ENCODE measurements at regions not wholly inside any gene's neighbourhood (a gene's known extent, or its start where the extent isn't known, plus 50 kb on each side); places are given as distances from the start of the nearest gene placed in this dataset.

DNA sequence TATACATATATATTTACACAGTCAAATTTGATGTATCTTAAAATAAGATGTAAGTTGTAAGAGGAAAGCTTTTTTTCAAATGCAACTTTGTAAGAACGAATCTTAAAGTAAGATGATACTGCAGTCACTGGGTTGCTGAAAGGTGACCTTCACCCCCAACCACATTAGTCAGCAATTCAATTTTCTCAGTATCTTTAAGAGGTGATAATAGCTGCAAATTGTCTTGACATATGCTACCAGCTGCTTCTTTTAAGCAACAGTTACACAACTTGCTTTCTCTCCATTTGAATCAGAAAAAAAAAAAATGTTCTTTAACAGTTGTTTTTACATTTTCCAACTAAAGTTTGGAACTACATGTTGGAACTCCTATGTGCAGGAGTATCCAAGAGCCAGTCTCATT is 246.6 kb upstream of the CCNG1 start:
- TF ChIP-seq CBX8 (IDR thresholded peaks at IDR 0.05) (no peak), PHF8 (IDR thresholded peaks at IDR 0.05; ENCODE audit: borderline replicate concordance, low read depth) (no peak), EHMT2 (IDR thresholded peaks at IDR 0.05; ENCODE audit: low read depth) (no peak), CHD2 (IDR thresholded peaks at IDR 0.05; ENCODE audit: low read length, partially characterized antibody) (no peak), NFE2L2 (conservative IDR thresholded peaks at IDR 0.05; ENCODE audit: low read length) (no peak), HOXB13 (CRISPR knock-in tag; IDR thresholded peaks at IDR 0.05; ENCODE audit: low read depth) (no peak), JUNB (IDR thresholded peaks at IDR 0.05) (no peak), RNF2 (IDR thresholded peaks at IDR 0.05; ENCODE audit: borderline replicate concordance, low read depth) (no peak), MYC (IDR thresholded peaks at IDR 0.05; ENCODE audit: borderline replicate concordance, low read length) (no peak), FOSB (CRISPR knock-in tag; IDR thresholded peaks at IDR 0.05) (no peak), ZFP36 (IDR thresholded peaks at IDR 0.05; ENCODE audit: borderline replicate concordance, partially characterized antibody) (no peak), KDM1A (IDR thresholded peaks at IDR 0.05; ENCODE audit: low read depth) (no peak), RAD21 (conservative IDR thresholded peaks at IDR 0.05 in 1 of 2, IDR thresholded peaks at IDR 0.05 in 1 of 2) (no peak), RFX5 (IDR thresholded peaks at IDR 0.05) (no peak), CBX2 (IDR thresholded peaks at IDR 0.05; ENCODE audit: borderline replicate concordance, low read depth) (no peak)
- TF ChIP-seq, protein P1, sequence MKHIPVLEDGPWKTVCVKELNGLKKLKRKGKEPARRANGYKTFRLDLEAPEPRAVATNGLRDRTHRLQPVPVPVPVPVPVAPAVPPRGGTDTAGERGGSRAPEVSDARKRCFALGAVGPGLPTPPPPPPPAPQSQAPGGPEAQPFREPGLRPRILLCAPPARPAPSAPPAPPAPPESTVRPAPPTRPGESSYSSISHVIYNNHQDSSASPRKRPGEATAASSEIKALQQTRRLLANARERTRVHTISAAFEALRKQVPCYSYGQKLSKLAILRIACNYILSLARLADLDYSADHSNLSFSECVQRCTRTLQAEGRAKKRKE (CRISPR knock-in tag; IDR thresholded peaks at IDR 0.05; ENCODE audit: low read depth): no peak
- no peak for DNase-seq (ENCODE audit: low read depth in 1 of 2, low spot score in 1 of 2)
- H3K9me3 ChIP-seq: no peaks in the 10 kb centered on the region
- no peaks in the 10 kb centered on the region for H3K4me1 ChIP-seq
- no peak for ATAC-seq
- ChIA-PET POLR2A (no interaction called here), CTCF (no interaction called here)
- no peak overlapping the region for H3K4me2 ChIP-seq
- FAIRE-seq: no peak
- no peak overlapping the region for H3K4me3 ChIP-seq
- no peak overlapping the region for H3K27ac ChIP-seq
- 0% methylated on average over 1 of the region's 1 CpG for WGBS (ENCODE audit: missing lambda C conversion rate)

DNA sequence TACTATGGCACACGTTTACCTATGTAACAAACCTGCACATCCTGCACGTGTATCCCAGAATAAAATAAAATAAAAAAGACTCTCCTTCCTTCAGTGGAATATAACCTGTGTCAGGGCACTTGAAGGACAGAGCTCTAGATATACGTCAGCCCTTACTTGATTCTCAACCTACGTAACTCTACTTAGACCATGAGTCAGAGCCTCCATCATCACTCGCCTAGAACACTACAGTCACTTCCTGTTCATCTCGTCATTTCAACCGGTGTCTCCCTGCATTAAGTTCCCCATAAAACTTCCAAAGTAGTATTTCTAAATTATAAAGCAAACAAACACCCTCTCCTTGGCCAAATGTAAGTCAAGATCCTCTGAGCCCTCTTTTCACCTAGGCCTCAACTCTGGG is 243.5 kb upstream of the CCNG1 start:
- no peak for DNase-seq (ENCODE audit: low read depth in 1 of 2, low spot score in 1 of 2)
- no peak for TF ChIP-seq BHLHE40 (IDR thresholded peaks at IDR 0.05; ENCODE audit: low read depth, low read length)
- TF ChIP-seq SMC3 (IDR thresholded peaks at IDR 0.05): no peak
- TF ChIP-seq EP300 (IDR thresholded peaks at IDR 0.05): no peak
- no peak for TF ChIP-seq MAZ (IDR thresholded peaks at IDR 0.05; ENCODE audit: borderline replicate concordance, low read depth, low read length)
- no peak for TF ChIP-seq ZSCAN20 (CRISPR knock-in tag; IDR thresholded peaks at IDR 0.05)
- TF ChIP-seq, protein P2, sequence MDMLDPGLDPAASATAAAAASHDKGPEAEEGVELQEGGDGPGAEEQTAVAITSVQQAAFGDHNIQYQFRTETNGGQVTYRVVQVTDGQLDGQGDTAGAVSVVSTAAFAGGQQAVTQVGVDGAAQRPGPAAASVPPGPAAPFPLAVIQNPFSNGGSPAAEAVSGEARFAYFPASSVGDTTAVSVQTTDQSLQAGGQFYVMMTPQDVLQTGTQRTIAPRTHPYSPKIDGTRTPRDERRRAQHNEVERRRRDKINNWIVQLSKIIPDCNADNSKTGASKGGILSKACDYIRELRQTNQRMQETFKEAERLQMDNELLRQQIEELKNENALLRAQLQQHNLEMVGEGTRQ (IDR thresholded peaks at IDR 0.05): no peak
- TF ChIP-seq, protein P3, sequence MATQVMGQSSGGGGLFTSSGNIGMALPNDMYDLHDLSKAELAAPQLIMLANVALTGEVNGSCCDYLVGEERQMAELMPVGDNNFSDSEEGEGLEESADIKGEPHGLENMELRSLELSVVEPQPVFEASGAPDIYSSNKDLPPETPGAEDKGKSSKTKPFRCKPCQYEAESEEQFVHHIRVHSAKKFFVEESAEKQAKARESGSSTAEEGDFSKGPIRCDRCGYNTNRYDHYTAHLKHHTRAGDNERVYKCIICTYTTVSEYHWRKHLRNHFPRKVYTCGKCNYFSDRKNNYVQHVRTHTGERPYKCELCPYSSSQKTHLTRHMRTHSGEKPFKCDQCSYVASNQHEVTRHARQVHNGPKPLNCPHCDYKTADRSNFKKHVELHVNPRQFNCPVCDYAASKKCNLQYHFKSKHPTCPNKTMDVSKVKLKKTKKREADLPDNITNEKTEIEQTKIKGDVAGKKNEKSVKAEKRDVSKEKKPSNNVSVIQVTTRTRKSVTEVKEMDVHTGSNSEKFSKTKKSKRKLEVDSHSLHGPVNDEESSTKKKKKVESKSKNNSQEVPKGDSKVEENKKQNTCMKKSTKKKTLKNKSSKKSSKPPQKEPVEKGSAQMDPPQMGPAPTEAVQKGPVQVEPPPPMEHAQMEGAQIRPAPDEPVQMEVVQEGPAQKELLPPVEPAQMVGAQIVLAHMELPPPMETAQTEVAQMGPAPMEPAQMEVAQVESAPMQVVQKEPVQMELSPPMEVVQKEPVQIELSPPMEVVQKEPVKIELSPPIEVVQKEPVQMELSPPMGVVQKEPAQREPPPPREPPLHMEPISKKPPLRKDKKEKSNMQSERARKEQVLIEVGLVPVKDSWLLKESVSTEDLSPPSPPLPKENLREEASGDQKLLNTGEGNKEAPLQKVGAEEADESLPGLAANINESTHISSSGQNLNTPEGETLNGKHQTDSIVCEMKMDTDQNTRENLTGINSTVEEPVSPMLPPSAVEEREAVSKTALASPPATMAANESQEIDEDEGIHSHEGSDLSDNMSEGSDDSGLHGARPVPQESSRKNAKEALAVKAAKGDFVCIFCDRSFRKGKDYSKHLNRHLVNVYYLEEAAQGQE (IDR thresholded peaks at IDR 0.05): no peak
- no peak for TF ChIP-seq NFE2L2 (conservative IDR thresholded peaks at IDR 0.05; ENCODE audit: low read length)
- TF ChIP-seq TFCP2L1 (CRISPR knock-in tag; IDR thresholded peaks at IDR 0.05): no peak
- no peak for TF ChIP-seq CEBPB (IDR thresholded peaks at IDR 0.05)
- TF ChIP-seq, protein P4, sequence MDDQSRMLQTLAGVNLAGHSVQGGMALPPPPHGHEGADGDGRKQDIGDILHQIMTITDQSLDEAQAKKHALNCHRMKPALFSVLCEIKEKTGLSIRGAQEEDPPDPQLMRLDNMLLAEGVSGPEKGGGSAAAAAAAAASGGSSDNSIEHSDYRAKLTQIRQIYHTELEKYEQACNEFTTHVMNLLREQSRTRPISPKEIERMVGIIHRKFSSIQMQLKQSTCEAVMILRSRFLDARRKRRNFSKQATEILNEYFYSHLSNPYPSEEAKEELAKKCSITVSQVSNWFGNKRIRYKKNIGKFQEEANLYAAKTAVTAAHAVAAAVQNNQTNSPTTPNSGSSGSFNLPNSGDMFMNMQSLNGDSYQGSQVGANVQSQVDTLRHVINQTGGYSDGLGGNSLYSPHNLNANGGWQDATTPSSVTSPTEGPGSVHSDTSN (IDR thresholded peaks at IDR 0.05): no peak
- TF ChIP-seq CHD4 (IDR thresholded peaks at IDR 0.05; ENCODE audit: borderline replicate concordance): no peak
- TF ChIP-seq, protein P5, sequence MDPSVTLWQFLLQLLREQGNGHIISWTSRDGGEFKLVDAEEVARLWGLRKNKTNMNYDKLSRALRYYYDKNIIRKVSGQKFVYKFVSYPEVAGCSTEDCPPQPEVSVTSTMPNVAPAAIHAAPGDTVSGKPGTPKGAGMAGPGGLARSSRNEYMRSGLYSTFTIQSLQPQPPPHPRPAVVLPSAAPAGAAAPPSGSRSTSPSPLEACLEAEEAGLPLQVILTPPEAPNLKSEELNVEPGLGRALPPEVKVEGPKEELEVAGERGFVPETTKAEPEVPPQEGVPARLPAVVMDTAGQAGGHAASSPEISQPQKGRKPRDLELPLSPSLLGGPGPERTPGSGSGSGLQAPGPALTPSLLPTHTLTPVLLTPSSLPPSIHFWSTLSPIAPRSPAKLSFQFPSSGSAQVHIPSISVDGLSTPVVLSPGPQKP (IDR thresholded peaks at IDR 0.05; ENCODE audit: low read depth, low read length): no peak
- no peak for TF ChIP-seq NPAS2 (CRISPR knock-in tag; IDR thresholded peaks at IDR 0.05; ENCODE audit: borderline replicate concordance)
- CTCF ChIA-PET: no interaction called here

More for the DNA sequence above, 243.5 kb upstream of the CCNG1 start:
- WGBS (ENCODE audit: missing lambda C conversion rate): 14% methylated on average over 7 of the region's 7 CpGs
- Histone ChIP-seq H3K27ac (no peak overlapping the region), H3K4me3 (no peak overlapping the region), H3K4me1 (no peaks in the 10 kb centered on the region), H3K9me3 (no peaks in the 10 kb centered on the region), H3K4me2 (no peak overlapping the region)
- FAIRE-seq (no peak), ATAC-seq (no peak)
- POLR2A ChIA-PET: no interaction called here
